Smooth muscle cell (in vitro differentiated cells): ENCODE measurements at regions not wholly inside any gene's neighbourhood (a gene's known extent, or its start where the extent isn't known, plus 50 kb on each side); places are given as distances from the start of the nearest gene placed in this dataset.

Source experiments
- DNase-seq: peaks from one replicate; lab custom pipeline; 2025; ENCODE audit not compliant: unreplicated experiment; lab: John Stamatoyannopoulos, UW
- H2AFZ ChIP-seq: fragments of 200-600 bp; sonication (generic); 2 replicates; pipeline ENCODE4 v1.6.0; 2016; ENCODE audit warnings: antibody characterized with exemption, low read depth, mild to moderate bottlenecking
- H3F3A ChIP-seq: fragments of 200-600 bp; sonication (generic); 2 replicates; pipeline ENCODE4 v1.6.0; 2017; ENCODE audit warnings: antibody characterized with exemption, low read depth
- H3K27ac ChIP-seq: fragments of 200-600 bp; sonication (generic); 2 replicates; pipeline ENCODE4 v1.5.1; 2016; ENCODE audit warnings: low read depth, mild to moderate bottlenecking
- H3K27me3 ChIP-seq: fragments of 200-600 bp; sonication (generic); 2 replicates; pipeline ENCODE4 v1.6.1; 2016; ENCODE audit warnings: low read depth, mild to moderate bottlenecking
- H3K36me3 ChIP-seq: fragments of 200-600 bp; sonication (generic); 2 replicates; pipeline ENCODE4 v1.5.1; 2016; ENCODE audit warnings: low read depth
- H3K4me1 ChIP-seq: fragments of 200-600 bp; sonication (generic); 2 replicates; pipeline ENCODE4 v1.5.1; 2016; ENCODE audit warnings: low read depth
- H3K4me2 ChIP-seq: fragments of 200-600 bp; sonication (generic); 2 replicates; pipeline ENCODE4 v1.6.0; 2016; ENCODE audit warnings: mild to moderate bottlenecking
- H3K4me3 ChIP-seq: fragments of 200-600 bp; sonication (generic); 2 replicates; pipeline ENCODE4 v1.5.1; 2016; ENCODE audit warnings: mild to moderate bottlenecking
- H3K79me2 ChIP-seq: fragments of 200-600 bp; sonication (generic); 2 replicates; pipeline ENCODE4 v1.6.0; 2016; ENCODE audit warnings: low read depth, mild to moderate bottlenecking
- H3K9ac ChIP-seq: fragments of 200-600 bp; sonication (generic); 2 replicates; pipeline ENCODE4 v1.6.0; 2016; ENCODE audit warnings: low read depth
- H3K9me3 ChIP-seq: fragments of 200-600 bp; sonication (generic); replicated peaks from 2 replicates; pipeline ENCODE4 v1.5.1; 2016; ENCODE audit warnings: low read depth
- H4K20me1 ChIP-seq: fragments of 200-600 bp; sonication (generic); 2 replicates; pipeline ENCODE4 v1.6.0; 2016; ENCODE audit warnings: low read depth
- WGBS: methylation state at CpG from one replicate; pipeline ENCODE4 v1.1.7; 2016; ENCODE audit warnings: low lambda C conversion rate; 5-methylcytosine and 5-hydroxymethylcytosine counted together
- TF ChIP-seq, protein P1 (sequence below): fragments of 200-600 bp; sonication (generic); IDR thresholded peaks from 2 replicates; pipeline ENCODE4 v1.5.1; 2017; ENCODE audit warnings: borderline replicate concordance, mild to moderate bottlenecking, antibody characterized with exemption; ENCODE audit not compliant: insufficient read depth, poor library complexity, severe bottlenecking

DNA sequence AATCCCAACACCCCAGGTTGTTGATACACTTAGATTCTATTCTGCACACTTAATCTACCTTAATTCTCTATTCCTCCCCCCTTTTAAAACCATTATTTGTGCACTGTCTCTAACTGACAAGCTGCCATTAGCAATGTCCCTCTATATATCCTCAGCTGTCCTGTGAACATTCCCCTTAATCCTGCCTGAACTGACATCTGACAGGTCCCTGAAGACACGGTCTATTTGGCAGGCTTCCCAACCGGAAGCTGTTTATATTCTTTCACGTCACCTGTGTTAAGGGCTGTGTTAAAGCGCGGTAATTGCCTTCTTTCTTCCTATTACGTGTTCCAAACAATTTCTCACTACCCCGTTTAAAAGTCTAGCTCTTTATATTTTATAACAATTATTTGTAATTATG is 277.3 kb downstream of the CDH9 start:
- Histone ChIP-seq H3K9ac (no peak overlapping the region), H3F3A (no peaks in the 10 kb centered on the region), H3K27ac (no peak overlapping the region), H3K27me3 (no peaks in the 10 kb centered on the region), H3K79me2 (no peaks in the 10 kb centered on the region), H3K9me3 (no peaks in the 10 kb centered on the region), H3K4me3 (no peak overlapping the region), H2AFZ (no peak overlapping the region), H3K36me3 (no peaks in the 10 kb centered on the region), H3K4me2 (no peak overlapping the region), H3K4me1 (no peaks in the 10 kb centered on the region), H4K20me1 (no peaks in the 10 kb centered on the region)
- TF ChIP-seq, protein P1, sequence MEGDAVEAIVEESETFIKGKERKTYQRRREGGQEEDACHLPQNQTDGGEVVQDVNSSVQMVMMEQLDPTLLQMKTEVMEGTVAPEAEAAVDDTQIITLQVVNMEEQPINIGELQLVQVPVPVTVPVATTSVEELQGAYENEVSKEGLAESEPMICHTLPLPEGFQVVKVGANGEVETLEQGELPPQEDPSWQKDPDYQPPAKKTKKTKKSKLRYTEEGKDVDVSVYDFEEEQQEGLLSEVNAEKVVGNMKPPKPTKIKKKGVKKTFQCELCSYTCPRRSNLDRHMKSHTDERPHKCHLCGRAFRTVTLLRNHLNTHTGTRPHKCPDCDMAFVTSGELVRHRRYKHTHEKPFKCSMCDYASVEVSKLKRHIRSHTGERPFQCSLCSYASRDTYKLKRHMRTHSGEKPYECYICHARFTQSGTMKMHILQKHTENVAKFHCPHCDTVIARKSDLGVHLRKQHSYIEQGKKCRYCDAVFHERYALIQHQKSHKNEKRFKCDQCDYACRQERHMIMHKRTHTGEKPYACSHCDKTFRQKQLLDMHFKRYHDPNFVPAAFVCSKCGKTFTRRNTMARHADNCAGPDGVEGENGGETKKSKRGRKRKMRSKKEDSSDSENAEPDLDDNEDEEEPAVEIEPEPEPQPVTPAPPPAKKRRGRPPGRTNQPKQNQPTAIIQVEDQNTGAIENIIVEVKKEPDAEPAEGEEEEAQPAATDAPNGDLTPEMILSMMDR: no peak
- WGBS: 92% methylated on average over 7 of the region's 7 CpGs
- DNase-seq: no peak

DNA sequence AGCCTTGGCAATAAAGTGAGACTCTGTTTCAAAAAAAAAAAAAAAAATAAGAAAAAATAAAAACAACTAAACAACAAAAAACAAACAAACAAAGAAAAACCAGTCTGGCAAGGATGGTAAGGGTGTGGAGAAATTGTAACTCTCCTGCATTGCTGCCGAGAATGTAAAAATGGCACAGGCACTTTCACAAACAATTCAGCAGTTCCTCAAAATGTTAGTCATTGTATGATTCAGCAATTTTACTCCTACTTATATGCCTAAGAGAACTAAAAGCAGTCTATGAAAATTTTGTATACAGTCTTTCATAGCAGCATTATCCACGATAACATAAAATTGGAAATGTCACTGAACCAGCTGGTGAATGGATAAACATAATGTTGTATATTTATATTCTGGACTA is 280.4 kb downstream of the CDH9 start:
- WGBS: 69% methylated on average over 2 of the region's 2 CpGs
- TF ChIP-seq, protein P1: no peak
- Histone ChIP-seq H3K4me2 (no peak overlapping the region), H3K9me3 (no peaks in the 10 kb centered on the region), H3F3A (no peaks in the 10 kb centered on the region), H3K4me3 (no peak overlapping the region), H3K4me1 (no peaks in the 10 kb centered on the region), H3K27ac (no peak overlapping the region), H3K27me3 (no peaks in the 10 kb centered on the region), H4K20me1 (no peaks in the 10 kb centered on the region), H3K36me3 (no peaks in the 10 kb centered on the region), H3K79me2 (no peaks in the 10 kb centered on the region), H2AFZ (no peak overlapping the region), H3K9ac (no peak overlapping the region)
- DNase-seq: no peak

DNA sequence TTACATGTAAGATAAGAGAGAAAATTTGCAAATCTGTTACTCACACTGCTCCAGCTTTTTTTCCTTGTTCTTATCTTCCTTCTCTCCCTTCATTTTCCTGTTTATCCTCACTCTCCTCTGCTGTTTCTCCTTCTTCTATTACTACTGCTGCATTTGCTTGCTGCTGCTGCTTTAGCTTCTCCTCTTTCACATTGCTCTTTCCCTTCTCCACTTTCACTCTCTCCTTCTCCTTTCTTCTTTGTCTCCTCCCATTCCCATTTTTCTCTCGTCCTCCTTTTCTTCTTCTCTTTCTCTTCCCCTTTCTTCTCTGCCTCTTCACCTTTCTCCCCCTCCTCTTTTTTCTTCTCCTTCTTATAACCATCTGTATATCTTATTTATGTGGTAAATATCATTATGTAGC is 288.6 kb downstream of the CDH9 start:
- Histone ChIP-seq H3K79me2 (no peaks in the 10 kb centered on the region), H3K27me3 (no peaks in the 10 kb centered on the region), H2AFZ (no peak overlapping the region), H3K36me3 (no peaks in the 10 kb centered on the region), H4K20me1 (no peaks in the 10 kb centered on the region), H3K9me3 (no peaks in the 10 kb centered on the region), H3K4me3 (no peak overlapping the region), H3K4me1 (no peaks in the 10 kb centered on the region), H3K27ac (no peak overlapping the region), H3K9ac (no peak overlapping the region), H3F3A (no peaks in the 10 kb centered on the region), H3K4me2 (no peak overlapping the region)
- WGBS: 44% methylated on average over 1 of the region's 1 CpG
- TF ChIP-seq, protein P1: no peak
- DNase-seq: no peak

DNA sequence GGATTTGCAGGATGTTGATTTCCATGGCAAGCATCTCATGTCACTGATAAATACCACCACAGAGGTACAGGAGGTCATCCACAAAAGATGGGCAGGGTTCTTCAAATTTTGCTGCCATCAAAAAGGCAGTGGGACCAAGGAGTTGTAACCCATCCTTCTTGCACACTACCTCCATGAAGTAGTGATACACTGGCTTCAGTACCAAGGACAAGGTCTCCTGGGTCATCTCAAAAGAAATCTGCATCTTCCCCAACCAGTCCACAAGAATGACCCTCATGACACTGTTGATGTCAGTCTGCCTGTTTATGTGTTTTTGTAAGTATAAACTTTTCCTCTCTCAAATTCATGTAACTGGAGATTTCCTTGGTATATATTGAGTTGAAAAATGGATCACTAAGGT is 298.2 kb downstream of the CDH9 start:
- DNase-seq: no peak

More for the DNA sequence above, 298.2 kb downstream of the CDH9 start:
- H3K9ac ChIP-seq: no peak overlapping the region
- no peaks in the 10 kb centered on the region for H3K79me2 ChIP-seq
- H3F3A ChIP-seq: no peaks in the 10 kb centered on the region
- H3K4me3 ChIP-seq: no peak overlapping the region
- no peaks in the 10 kb centered on the region for H3K4me1 ChIP-seq
- no peaks in the 10 kb centered on the region for H3K36me3 ChIP-seq
- TF ChIP-seq, protein P1: no peak
- H3K9me3 ChIP-seq: no peaks in the 10 kb centered on the region
- no peak overlapping the region for H3K4me2 ChIP-seq
- no peak overlapping the region for H3K27ac ChIP-seq
- no peaks in the 10 kb centered on the region for H4K20me1 ChIP-seq
- no peak overlapping the region for H2AFZ ChIP-seq
- no peaks in the 10 kb centered on the region for H3K27me3 ChIP-seq
